Renal cortical epithelial cell (primary cell): ENCODE measurements at regions not wholly inside any gene's neighbourhood (a gene's known extent, or its start where the extent isn't known, plus 50 kb on each side); places are given as distances from the start of the nearest gene placed in this dataset.
"Not testable (repeated sequence)": the region's sequence is repeated elsewhere in the genome, so short reads cannot be mapped to it uniquely, and the experiment has no call there.

Experiments used
- DNase-seq: peaks from one replicate; pipeline ENCODE4 v3.0.0-alpha.2; 2011; ENCODE audit warnings: low read depth

DNA sequence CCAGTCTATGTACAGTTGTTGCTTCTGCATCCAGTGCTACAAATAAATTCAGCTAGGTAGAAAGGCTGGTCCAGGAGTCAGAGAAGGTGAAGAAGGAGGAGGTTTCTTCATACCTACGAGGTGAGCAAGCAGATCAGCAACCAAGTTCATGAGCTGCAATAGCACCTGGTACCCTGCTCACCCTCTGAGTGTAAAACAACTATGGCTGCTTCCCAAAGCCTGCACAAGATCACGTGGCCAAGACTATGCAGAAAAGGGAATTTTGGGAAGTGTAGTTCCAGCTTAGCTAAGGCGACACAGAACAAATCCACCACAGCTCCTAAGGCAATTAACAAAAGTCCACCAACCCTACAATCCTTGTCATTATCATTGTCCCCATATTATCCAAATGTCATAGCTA lies 95.9 kb upstream of the AUTS2 start:
- DNase-seq, result no peak

DNA sequence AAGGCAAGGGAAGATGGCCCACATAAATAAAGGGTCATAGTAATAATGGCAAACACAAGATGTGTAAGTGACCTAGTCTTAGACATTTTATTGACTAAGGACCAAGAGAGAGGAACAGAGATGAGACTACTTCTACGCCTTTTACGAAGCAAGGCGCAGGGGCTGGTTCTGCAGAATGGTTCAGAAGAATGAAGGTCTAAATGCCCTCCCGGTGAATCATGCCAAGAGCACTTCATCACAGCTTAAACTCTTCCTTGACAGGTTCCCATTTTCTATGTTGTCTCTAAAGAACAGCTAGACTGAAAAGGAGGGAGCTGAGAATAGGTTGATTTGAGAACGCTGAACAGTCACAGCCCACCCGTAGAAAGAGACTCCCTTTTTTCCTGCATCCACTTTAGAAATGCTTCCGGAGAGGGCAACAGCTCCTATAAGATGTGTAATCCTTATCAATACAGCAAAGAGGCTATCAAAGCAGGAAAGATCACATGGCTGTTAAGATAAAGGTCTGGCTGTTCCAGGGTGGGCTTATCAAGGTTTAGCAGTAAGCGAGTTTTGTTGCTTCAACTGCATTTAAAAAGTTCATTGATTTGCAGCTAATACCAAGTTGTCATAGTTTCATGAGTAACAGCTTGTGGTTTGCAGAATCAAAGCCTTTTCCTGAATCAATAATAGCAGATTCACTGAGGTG lies 93.4 kb upstream of the AUTS2 start:
- no peak for DNase-seq

DNA sequence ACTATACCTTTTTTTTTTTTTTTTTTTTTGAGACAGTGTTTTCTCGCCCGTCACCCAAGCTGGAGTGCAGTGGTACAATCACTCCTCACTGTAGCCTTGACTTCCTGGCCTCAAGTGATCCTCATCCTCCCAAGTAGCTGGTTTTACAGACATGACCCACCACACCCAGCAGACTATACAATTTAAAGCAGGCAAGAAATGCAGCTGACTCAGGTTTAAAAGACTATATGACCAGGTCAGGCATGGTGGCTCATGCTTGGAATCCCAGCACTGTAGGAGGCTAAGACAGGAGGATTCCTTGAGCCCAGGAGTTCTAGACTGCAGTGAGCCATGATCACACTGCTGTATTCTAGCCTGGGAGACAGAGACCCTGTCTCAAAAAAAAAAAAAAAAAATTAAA lies 89.5 kb upstream of the AUTS2 start:
- DNase-seq, result no peak

GRCh38 chr7:69510114-69510513 lies 88.2 kb upstream of the AUTS2 start:
- DNase-seq, result no peak

DNA sequence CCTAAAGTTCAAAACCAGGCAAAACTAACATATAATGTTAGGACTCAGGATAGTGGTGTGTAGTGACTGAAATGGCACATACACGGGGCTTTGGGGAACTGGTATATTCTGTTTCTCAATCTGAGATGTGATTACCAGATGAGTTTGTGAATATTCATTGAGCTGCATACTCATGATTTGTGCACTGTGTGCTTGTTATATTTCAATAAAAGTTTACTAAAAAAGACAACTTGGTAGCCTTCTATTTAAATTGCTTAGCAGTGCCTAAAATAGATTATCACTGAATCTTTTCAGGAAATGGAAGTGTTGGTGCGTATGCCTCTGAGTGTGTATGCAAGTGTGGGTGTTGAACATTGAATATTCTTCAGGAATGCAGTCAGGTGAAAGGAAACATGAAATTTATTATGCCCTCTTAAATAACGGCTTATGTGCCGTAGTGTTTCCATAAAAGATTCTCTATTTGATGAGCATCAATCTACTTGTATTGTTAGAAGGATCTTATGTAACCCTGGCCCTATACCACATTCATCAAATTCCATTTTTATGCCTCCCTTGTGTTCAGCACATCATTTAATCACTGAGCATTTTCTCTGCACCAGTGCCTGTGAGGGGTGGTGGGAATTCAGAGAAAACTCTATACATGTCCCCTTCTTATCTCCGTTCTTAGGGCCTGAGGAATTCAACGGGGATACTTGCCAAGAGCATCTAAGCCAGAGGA lies 82.6 kb upstream of the AUTS2 start:
- DNase-seq, result no peak

DNA sequence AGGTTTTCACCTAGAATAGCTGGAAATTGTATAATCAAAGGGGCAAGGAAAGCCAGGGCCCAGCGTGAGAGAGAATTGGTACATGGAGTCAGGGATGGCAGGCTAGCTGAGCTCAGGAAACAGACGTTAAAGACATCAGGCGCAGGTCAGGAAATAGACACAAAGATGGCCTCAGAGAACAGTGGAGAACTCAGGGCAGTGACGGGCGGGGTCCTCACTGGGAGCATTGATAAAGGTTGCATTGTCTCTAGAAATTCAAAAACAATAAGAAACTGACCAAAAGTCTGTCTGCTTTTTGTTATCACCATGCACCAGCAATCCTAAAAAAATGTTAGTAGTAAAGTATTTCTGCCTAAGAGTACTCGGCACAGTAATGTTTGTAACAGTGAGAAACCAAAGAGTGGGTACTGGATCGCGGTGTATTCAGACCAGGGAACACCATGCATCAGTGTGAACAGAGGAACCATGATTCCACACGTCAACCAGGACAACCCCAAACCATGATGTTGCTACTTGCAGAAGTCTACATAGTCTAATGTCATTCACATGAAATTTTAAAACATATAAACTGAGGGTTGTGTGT lies 81.9 kb upstream of the AUTS2 start:
- no peak for DNase-seq

GRCh38 chr7:69517985-69518704 lies 80.1 kb upstream of the AUTS2 start:
- DNase-seq, result no peak

DNA sequence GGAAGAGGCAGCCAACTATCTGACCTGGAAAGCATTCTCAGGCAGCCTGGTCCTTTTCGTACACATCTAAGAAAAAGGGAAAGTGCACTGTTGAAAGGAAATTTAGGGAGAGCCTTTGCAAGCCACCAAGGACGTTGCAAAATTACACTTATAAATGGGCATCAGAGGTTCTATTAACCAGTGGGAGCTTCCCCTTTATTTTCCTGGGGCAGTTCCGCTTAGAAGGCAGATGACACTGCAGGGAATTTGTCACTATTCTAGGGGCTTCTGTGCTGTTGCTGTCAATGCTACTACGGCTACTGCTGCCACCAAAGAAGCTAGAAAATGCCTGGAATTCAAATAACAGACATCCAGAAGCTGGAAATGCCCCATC lies 79.6 kb upstream of the AUTS2 start:
- DNase-seq, result no peak

DNA sequence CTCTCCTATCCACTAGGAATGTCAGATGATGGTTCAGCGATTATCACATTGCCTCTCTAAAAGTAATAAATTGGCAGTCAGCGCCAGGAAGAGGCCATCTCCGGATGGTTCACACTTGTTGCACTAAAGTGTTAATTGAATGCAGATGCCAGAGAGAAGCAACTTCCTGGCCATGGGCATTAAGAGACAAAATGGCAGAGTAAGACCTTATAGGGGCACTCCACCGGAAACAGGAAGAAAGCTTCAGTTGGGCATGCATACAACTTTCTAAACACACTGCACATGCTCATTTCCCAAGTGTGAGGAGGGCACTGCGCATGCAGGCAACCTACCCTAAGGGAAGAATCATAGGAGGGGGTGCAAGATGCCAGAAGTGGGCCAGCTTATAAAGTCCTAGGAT lies 71.7 kb upstream of the AUTS2 start:
- no peak for DNase-seq

- no peak for DNase-seq
Measured at GRCh38 chr7:69527706-69528105, 70.6 kb upstream of the AUTS2 start.

DNA sequence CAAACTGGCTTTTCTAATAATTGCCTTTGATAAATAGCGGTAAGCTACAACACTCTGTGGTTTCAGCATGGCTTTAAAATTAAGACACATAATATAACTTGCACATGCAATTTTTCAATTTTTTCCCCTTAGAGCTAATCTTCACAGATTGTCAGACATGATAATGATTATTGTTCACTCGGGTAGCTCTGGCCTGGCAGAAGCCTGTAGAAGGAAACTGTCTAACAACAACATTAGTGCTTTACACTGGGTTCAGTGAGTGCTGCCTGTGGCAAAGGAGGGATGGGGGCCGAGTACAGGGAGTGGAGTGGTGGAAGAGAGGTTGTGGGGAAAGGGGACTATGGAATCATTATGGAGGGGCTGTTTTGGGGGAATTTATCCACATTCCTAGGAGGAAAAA lies 67.2 kb upstream of the AUTS2 start:
- no peak for DNase-seq

GRCh38 chr7:69534461-69535041 lies 63.7 kb upstream of the AUTS2 start:
- DNase-seq, result no peak

DNA sequence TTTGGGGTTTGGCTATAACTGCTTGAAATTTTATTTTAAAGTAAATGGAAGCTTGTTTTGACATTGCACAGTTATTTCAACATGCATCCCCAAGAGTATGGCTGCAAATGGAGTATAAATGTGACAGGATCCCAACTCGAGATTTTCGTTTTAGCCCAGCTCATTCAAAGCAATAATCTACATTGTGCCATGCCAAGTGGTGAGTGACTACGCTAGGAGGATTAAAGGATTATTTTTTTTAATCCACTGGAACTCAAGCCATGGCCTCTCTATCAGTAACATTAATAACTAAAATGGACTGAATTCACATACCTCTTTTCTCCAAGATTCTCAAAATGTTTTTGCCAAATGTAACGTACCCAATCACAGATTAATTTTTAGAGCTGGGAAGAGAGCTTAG lies 60.6 kb upstream of the AUTS2 start:
- DNase-seq, result no peak

GRCh38 chr7:69539531-69539930 lies 58.7 kb upstream of the AUTS2 start:
- DNase-seq, result no peak

DNA sequence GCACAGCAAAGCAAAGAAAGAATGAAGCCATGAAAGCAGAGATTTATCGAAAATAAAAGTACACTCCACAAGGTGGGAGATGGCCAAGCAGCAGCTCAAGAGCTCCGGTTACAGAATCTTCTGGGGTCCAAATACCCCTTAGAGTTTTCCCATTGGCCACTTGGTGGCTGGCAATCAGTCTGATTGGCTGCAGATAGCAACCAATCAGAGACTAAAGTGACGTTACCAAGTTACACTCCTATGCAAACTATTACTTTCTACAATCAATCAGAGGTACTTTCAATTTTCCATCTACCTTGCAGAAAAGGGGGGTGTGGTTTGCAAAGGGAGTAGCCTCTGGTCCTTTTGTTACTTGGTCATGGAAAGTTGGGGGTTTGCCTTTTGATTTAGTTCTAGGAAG lies 58.0 kb upstream of the AUTS2 start:
- no peak for DNase-seq

GRCh38 chr7:69541779-69542432 lies 56.4 kb upstream of the AUTS2 start:
- DNase-seq, result not testable (repeated sequence)

- DNase-seq, result no peak
Measured at GRCh38 chr7:69545175-69545574, 53.1 kb upstream of the AUTS2 start.
